Inferior parietal cortex (tissue), 1 donor: ENCODE measurements at regions not wholly inside any gene's neighbourhood (a gene's known extent, or its start where the extent isn't known, plus 50 kb on each side); places are given as distances from the start of the nearest gene placed in this dataset.
"Not testable (repeated sequence)": the region's sequence is repeated elsewhere in the genome, so short reads cannot be mapped to it uniquely, and the experiment has no call there.

Experiments
- DNase-seq: peaks from one replicate; pipeline ENCODE4 v3.0.0-alpha.2; 2016; ENCODE audit errors: extremely low spot score

GRCh38 chr2:147609301-147609700 is 235.5 kb upstream of the ACVR2A start:
- DNase-seq, result no peak

- DNase-seq, result no peak
These were observed 237.4 kb upstream of the ACVR2A start for GRCh38 chr2:147607379-147607778.

DNA sequence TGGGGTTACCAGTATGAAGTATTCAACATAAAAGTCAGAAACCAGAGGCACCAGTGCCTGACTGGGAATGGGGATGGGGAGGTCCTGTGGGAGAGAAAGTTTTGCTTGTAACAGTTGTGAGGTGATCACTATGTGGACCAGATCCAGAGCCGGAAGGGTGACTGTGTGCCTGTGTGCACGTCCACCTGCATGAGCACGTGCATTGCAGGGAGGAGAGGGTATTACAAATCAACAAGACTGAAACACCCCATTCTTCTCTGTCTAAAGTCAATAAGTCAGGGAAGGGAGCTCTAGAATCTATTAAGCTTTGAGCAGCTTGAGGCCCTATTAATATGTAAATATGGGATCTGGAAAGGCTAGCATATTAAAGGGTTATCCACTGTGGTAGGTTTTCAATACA is 241.0 kb upstream of the ACVR2A start:
- DNase-seq, result no peak

GRCh38 chr2:147603447-147603846 is 241.4 kb upstream of the ACVR2A start:
- DNase-seq, result no peak

DNA sequence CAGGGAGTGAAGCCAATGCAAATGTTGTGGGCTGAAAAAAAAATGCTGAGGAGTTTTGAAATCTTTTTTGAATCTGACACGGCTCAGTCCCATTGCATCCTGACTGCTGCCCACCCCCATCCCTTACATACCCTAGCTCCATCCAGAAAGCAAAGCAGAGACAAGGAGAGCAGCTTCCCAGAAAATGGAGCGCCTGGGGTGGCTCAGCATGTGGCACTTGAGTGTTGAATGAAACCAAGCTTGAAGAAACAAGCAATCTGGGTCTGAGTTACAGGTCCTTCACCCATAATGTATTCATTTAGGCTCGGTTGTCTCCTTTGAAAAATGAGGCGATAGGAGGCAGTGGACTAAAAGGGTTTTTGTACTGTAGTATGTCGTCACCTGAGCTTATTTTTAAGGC is 244.2 kb upstream of the ACVR2A start:
- DNase-seq, result no peak

DNA sequence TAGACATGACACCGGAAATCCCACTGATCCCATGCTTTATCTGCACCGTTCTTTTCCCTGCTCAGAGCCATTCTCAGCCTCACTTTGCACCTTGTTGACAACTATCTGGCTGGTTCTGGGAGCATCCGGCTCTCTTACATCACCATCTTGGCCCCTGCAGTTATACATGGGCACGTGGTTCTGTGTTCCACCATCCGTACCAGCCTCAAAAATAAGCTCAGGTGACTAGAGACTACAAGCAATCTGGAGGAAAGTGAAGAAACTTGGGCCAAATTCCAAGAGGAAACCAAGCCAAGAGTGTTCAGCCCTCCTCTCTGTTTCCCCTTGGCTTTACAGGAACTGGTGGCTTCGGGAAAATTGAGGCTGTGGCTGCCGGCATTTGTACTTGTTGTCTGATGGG is 244.6 kb upstream of the ACVR2A start:
- DNase-seq, result no peak

GRCh38 chr2:147595200-147595599 is 249.6 kb upstream of the ACVR2A start:
- DNase-seq, result no peak

DNA sequence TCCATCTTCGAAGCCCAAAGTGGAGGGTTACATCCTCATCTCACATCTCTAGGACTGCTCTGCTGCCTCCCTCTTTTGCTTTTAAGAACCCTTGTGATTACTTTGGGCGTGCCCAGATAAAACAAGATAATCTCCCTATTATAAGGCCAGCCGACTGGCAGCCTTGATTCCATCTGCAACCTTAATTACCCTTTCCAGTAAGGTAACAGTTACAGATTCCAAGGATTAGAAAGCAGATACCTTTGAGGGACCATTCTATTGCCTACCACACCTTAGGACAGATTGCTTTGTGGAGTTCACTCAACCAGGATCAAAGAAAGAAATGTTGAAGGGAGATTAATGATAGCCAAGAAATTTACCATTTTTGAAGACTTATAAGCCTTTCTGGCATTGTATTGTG is 250.8 kb upstream of the ACVR2A start:
- no peak for DNase-seq

DNA sequence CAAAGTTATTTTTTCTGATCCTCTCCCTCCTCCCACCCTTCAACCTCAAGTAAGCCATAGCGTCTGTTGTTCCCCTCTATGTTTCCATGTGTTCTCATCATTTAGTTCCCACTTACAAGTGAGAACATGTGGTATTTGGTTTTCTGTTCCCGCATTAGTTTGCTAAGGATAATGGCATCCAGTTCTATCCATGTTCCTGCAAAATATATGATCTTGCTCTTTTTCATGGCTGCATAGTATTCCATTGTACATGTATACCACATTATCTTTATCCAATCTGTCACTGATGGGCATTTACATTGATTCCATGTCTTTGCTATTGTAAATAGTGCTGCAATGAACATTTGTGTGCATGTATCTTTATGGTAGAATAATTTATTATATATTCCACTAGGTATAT is 252.0 kb upstream of the ACVR2A start:
- not testable (repeated sequence) for DNase-seq

DNA sequence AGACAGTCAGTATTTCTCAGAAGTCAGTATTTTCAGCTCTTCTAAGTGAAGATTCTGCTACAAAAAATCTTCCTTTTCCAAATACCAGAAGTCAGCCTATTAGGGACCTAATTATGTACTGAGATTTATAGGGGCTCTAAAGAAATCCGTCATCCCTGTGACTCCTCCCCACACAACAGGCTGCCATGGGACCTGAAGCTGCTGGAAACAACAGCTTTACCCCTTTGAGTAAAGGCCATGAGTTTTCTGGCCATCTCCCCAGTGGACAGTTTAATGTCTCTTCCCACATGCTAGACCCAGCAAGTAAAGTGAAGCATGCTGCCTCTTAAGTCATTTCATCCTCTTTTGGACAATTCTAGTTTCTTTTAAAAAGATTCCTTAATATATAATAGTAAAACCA is 255.7 kb upstream of the ACVR2A start:
- no peak for DNase-seq

GRCh38 chr2:147588191-147588590 is 256.6 kb upstream of the ACVR2A start:
- DNase-seq, result no peak

DNA sequence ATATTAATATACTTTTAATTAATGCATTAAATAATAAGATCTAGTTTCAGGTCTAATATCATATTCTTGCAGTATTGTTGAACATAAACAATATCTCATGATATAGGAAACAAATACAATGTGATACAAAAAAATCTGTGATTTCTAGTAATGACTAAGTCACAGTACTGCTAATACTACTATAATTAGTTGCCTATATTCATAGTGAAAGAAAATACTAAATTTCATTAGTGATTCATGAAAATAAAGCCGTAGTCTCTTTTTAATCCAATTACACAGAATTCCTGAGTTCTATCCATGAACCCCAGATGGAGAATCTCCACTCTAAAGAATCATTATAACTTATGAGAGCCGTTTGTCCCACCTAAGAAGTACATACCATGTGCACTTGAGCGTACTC is 266.3 kb upstream of the ACVR2A start:
- DNase-seq, result no peak

DNA sequence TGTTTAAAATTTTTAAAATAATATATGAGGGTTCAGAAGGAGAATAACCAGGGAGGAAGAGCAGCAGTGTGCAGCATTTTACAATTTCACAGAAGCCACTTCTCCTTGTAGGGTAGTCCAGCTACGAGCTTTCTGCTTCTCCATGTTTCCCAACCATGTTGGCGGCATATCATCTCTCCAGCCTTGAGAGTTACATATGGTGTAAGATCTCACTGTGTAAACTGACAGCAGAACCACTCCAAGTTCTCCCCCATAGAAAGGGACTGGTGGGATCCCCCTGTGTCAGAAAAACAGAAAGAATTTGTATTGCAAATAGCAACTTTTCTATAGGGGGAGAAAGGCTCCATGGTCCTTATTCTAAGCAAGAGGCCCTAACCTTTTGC is 266.8 kb upstream of the ACVR2A start:
- DNase-seq, result no peak

- DNase-seq, result no peak
These were observed 267.4 kb upstream of the ACVR2A start for GRCh38 chr2:147577323-147577997.

DNA sequence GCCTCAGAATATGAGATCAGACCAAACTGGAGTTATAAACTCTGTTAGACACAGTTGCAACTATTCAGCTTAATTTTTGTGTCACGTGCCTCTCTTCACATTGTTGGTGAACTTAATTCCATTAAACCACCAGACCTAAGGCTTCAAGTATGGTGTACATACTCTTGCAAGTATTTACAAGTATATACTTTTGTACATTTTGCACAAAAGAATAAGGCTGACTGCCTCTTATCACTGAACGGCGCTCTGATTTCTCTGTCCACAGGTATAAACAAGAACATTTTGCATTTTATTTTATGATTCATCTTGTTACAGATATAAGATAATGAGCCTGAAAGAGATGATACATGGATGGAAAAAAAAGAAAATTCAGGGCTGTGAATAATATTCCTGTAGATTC is 269.7 kb upstream of the ACVR2A start:
- DNase-seq, result no peak

- no peak for DNase-seq
These were observed 272.2 kb upstream of the ACVR2A start for GRCh38 chr2:147572622-147573021.

DNA sequence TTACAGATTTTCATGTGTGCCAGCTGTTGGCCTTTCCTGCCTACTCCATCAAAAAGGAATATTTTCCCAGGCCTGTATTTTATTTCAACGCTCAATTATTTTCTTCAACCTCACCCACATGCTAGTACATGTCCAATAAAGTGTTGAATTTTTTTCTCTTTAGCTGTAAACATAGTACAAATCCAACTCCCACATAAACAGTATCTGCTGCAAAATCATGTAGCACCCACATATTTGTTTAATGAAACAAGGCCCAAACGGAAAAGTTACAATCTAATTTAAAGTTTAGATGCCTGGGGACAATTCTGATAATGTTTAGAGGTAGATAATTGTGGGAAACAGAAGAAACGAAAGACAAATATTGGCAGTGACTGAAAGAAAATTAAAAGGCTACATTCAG is 275.4 kb upstream of the ACVR2A start:
- no peak for DNase-seq

DNA sequence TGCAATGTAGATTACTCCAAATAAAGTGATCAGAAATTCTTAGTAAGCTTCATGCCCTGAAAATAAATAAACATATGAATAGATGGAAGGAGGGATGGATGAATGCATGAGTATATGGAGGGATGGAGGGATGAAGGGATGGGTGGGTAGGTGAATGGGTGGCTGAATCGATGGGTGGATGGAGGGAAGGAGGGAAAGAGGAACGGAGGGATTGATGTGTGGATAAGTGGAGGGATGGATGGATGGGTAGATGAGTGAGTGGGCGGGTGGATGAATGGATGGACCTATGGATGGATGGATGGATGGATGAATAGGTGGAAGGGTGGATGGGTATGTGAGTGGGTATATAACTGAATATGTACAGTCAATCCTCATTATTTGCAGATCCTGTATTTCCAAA is 276.7 kb upstream of the ACVR2A start:
- no peak for DNase-seq

- DNase-seq, result no peak
These were observed 277.7 kb upstream of the ACVR2A start for GRCh38 chr2:147567136-147567535.

GRCh38 chr2:147560810-147561535 is 283.9 kb upstream of the ACVR2A start:
- no peak for DNase-seq

- DNase-seq, result no peak
These were observed 285.6 kb upstream of the ACVR2A start for GRCh38 chr2:147559070-147559725.

GRCh38 chr2:147558620-147559019 is 286.2 kb upstream of the ACVR2A start:
- DNase-seq, result no peak

GRCh38 chr2:147554521-147555107 is 290.2 kb upstream of the ACVR2A start:
- DNase-seq, result no peak
